HEK293 (cell line): ENCODE measurements at regions not wholly inside any gene's neighbourhood (a gene's known extent, or its start where the extent isn't known, plus 50 kb on each side); places are given as distances from the start of the nearest gene placed in this dataset.

Experiments
- CTCF ChIA-PET: fragments of 350-600 bp; formaldehyde crosslinking; extraction: SDS; loops from one replicate; lab custom pipeline; 2021; ENCODE audit warnings: antibody characterized with exemption; lab: Yijun Ruan, JAX
- POLR2A ChIA-PET: fragments of 300-600 bp; formaldehyde crosslinking; extraction: SDS; loops from one replicate; lab custom pipeline; 2020; ENCODE audit warnings: antibody characterized with exemption, inconsistent platforms; lab: Yijun Ruan, JAX
- H3K27ac ChIP-seq: fragments of 200-500 bp; sonication (Bioruptor generic); 2 replicates; pipeline ENCODE4 v1.5.1; 2014; ENCODE audit warnings: low read depth, low read length, control low read depth, inconsistent platforms; ENCODE audit errors: extremely low read depth
- H3K36me3 ChIP-seq, 2 experiments: fragments of 200-500 bp in 1 of 2; sonication (Bioruptor generic) in 1 of 2; 1 replicate in 1 of 2; 2 replicates in 1 of 2; pipeline ENCODE4 v1.5.1; 2014 to 2017; ENCODE audit warnings: inconsistent platforms in 2 of 2, low read length in 2 of 2; ENCODE audit not compliant: control insufficient read depth in 2 of 2, insufficient read depth in 1 of 2
- H3K4me1 ChIP-seq: fragments of 200-500 bp; sonication (Bioruptor generic); 2 replicates; pipeline ENCODE4 v1.5.1; 2014; ENCODE audit warnings: mild to moderate bottlenecking, low read length, inconsistent platforms; ENCODE audit not compliant: control insufficient read depth, insufficient read depth
- H3K4me3 ChIP-seq: 2 replicates; pipeline ENCODE4 v1.5.1; 2011; ENCODE audit warnings: low read depth, mild to moderate bottlenecking, control low read depth, low read length, moderate library complexity
- H3K9me3 ChIP-seq: fragments of 200-500 bp; sonication (Bioruptor generic); 2 replicates; pipeline ENCODE4 v1.5.1; 2014; ENCODE audit warnings: low read depth, low read length, inconsistent platforms; ENCODE audit not compliant: control insufficient read depth, insufficient read depth
- BCL11A ChIP-seq: fragments of 450-650 bp; formaldehyde crosslinking; IDR thresholded peaks from 2 replicates; pipeline ENCODE4 v1.5.1; 2016; ENCODE audit warnings: low read depth, missing biosample characterization, missing genetic modification characterization
- GLIS2 ChIP-seq: fragments of 450-650 bp; formaldehyde crosslinking; IDR thresholded peaks from 2 replicates; pipeline ENCODE4 v1.5.1; 2016; ENCODE audit warnings: missing biosample characterization, missing genetic modification characterization
- HIC1 ChIP-seq: fragments of 450-650 bp; formaldehyde crosslinking; IDR thresholded peaks from 2 replicates; pipeline ENCODE4 v1.5.1; 2016; ENCODE audit warnings: missing biosample characterization, missing genetic modification characterization
- KLF16 ChIP-seq: fragments of 450-650 bp; formaldehyde crosslinking; IDR thresholded peaks from 2 replicates; pipeline ENCODE4 v1.5.1; 2017; ENCODE audit warnings: missing biosample characterization, missing genetic modification characterization
- MYNN ChIP-seq: fragments of 450-650 bp; formaldehyde crosslinking; IDR thresholded peaks from 2 replicates; pipeline ENCODE4 v1.5.1; 2016; ENCODE audit warnings: missing biosample characterization, missing genetic modification characterization, borderline replicate concordance
- REST ChIP-seq: fragments of 450-650 bp; formaldehyde crosslinking; IDR thresholded peaks from 2 replicates; pipeline ENCODE4 v1.5.1; 2016; ENCODE audit warnings: missing biosample characterization, missing genetic modification characterization
- SP2 ChIP-seq: fragments of 450-650 bp; formaldehyde crosslinking; IDR thresholded peaks from 2 replicates; pipeline ENCODE4 v1.5.1; 2016; ENCODE audit warnings: missing biosample characterization, missing genetic modification characterization
- TRIM28 ChIP-seq: IDR thresholded peaks from 2 replicates; pipeline ENCODE4 v1.6.1; 2011; ENCODE audit warnings: low read length, control low read depth, borderline replicate concordance
- ZBTB26 ChIP-seq: fragments of 450-650 bp; formaldehyde crosslinking; optimal IDR thresholded peaks from 2 replicates; pipeline ENCODE3; 2016; ENCODE audit warnings: missing biosample characterization, mild to moderate bottlenecking, missing genetic modification characterization
- ZBTB8A ChIP-seq: fragments of 450-650 bp; formaldehyde crosslinking; IDR thresholded peaks from 2 replicates; pipeline ENCODE4 v1.5.1; 2016; ENCODE audit warnings: missing biosample characterization, missing genetic modification characterization
- ZNF112 ChIP-seq: fragments of 450-650 bp; formaldehyde crosslinking; IDR thresholded peaks from 2 replicates; pipeline ENCODE4 v1.5.0; 2017; ENCODE audit warnings: missing biosample characterization, missing genetic modification characterization
- ZNF280D ChIP-seq: fragments of 450-650 bp; formaldehyde crosslinking; IDR thresholded peaks from 2 replicates; pipeline ENCODE4 v1.5.1; 2016; ENCODE audit warnings: missing biosample characterization, missing genetic modification characterization
- ZNF362 ChIP-seq: fragments of 450-650 bp; formaldehyde crosslinking; IDR thresholded peaks from 2 replicates; pipeline ENCODE4 v1.5.1; 2016; ENCODE audit warnings: missing biosample characterization, missing genetic modification characterization
- ZNF621 ChIP-seq: fragments of 450-650 bp; formaldehyde crosslinking; IDR thresholded peaks from 2 replicates; pipeline ENCODE4 v1.5.1; 2017; ENCODE audit warnings: missing biosample characterization, missing genetic modification characterization
- ZNF664 ChIP-seq: fragments of 450-650 bp; formaldehyde crosslinking; IDR thresholded peaks from 2 replicates; pipeline ENCODE4 v1.5.1; 2016; ENCODE audit warnings: missing biosample characterization, missing genetic modification characterization
- ZNF837 ChIP-seq: fragments of 450-650 bp; formaldehyde crosslinking; IDR thresholded peaks from 2 replicates; pipeline ENCODE4 v1.5.1; 2016; ENCODE audit warnings: missing biosample characterization, missing genetic modification characterization

- ChIA-PET CTCF (interaction anchor here (0.5 kb wide), 1 partner anchor 85 kb away, joined by 3 read pairs; no protein-coding TSS in a partner anchor), POLR2A (no interaction called here)
- Histone ChIP-seq H3K9me3 (no peaks in the 10 kb centered on the region), H3K27ac (no peak overlapping the region), H3K4me1 (no peaks in the 10 kb centered on the region), H3K4me3 (no peak overlapping the region), H3K36me3 (no peaks in the 10 kb centered on the region)
- TF ChIP-seq ZNF280D, result no peak
- no peak for TF ChIP-seq SP2 (tag by site-specific recombination)
- TF ChIP-seq ZNF621 (tag by site-specific recombination), result no peak
- TF ChIP-seq ZBTB26 (tag by site-specific recombination), result no peak
- TF ChIP-seq ZNF837, result no peak
- TF ChIP-seq BCL11A (tag by site-specific recombination), result no peak
- TF ChIP-seq HIC1, result no peak
- no peak for TF ChIP-seq REST (tag by site-specific recombination)
- no peak for TF ChIP-seq MYNN (tag by site-specific recombination)
- no peak for TF ChIP-seq TRIM28
- no peak for TF ChIP-seq ZBTB8A
- TF ChIP-seq ZNF664 (tag by site-specific recombination), result no peak
- TF ChIP-seq ZNF112 (tag by site-specific recombination), result no peak
- TF ChIP-seq GLIS2 (tag by site-specific recombination), result no peak
- no peak for TF ChIP-seq KLF16
- no peak for TF ChIP-seq ZNF362 (tag by site-specific recombination)
Measured at GRCh38 chr9:78893774-78894401, 597.0 kb downstream of the PSAT1 start.
